DMS153 treated with DMSO at 0.1 percent for 48 hours (cell line): ENCODE measurements at regions not wholly inside any gene's neighbourhood (a gene's known extent, or its start where the extent isn't known, plus 50 kb on each side); places are given as distances from the start of the nearest gene placed in this dataset.

Experiments used
- DNase-seq: peaks from one replicate; lab custom pipeline; 2025; ENCODE audit not compliant: unreplicated experiment; lab: John Stamatoyannopoulos, UW

DNA sequence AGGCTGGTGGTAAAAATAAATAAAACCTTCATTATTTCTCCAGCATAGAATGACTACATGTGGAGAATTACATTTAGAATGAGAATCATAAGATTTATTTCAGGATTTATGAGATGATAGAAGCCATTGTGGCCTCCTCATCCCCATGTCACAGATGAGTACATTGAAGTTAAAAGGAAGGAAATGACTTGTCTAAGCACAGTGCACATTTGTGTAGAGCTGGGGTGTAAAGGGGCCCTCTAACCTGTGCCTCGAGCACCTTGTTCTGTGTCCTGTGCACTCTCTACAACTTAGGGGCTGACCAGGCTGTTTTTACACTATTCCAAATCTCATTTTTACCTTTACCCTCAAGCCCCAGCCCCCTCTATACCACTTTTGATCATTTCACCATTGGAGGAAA is 179.4 kb downstream of the RHOU start:
- no peak for DNase-seq

DNA sequence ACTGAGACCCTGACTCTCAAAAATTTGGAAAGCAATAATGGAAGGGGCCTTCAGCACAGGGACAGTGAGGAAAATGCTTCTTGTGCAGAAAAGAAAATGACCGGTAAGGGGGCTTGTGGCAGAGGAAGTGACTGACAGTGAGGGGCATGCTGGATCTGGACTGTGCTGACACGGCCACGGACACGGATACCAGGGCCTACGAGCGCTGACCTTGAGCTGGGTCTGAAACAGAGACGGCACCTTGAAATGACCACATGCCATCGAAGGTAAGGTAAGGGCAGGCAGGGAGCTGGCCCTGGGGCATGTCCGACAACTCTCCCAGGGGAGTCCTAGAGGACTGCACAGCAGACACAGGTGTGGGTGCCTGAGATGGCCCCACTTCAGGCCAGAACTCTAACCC is 182.1 kb downstream of the RHOU start:
- no peak for DNase-seq

DNA sequence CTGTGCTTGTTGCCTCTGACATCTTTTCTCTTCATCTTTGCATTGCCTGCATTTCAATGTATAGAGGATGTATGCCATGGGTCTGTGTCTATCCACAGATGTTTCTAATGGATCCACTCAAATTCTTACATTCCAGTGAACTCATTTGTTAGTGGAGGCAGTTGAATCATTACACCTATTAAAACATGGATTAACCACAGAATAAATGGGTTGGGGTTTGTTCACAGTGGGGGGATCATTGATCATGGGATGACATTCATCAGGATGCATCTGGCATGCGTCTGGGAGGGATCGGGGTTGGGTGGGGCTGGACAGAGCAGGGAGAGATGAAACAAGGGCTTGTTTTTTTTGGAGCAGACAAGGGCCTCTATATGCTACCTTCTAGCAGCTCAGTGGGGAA is 182.5 kb downstream of the RHOU start:
- DNase-seq: no peak

- no peak for DNase-seq
Measured at GRCh38 chr1:228918335-228918734, 183.1 kb downstream of the RHOU start.

- DNase-seq: no peak
Measured at GRCh38 chr1:228919914-228920313, 184.6 kb downstream of the RHOU start.

GRCh38 chr1:228920831-228921230 is 185.6 kb downstream of the RHOU start:
- DNase-seq: no peak

- DNase-seq: no peak
Measured at GRCh38 chr1:228921481-228921880, 186.2 kb downstream of the RHOU start.

DNA sequence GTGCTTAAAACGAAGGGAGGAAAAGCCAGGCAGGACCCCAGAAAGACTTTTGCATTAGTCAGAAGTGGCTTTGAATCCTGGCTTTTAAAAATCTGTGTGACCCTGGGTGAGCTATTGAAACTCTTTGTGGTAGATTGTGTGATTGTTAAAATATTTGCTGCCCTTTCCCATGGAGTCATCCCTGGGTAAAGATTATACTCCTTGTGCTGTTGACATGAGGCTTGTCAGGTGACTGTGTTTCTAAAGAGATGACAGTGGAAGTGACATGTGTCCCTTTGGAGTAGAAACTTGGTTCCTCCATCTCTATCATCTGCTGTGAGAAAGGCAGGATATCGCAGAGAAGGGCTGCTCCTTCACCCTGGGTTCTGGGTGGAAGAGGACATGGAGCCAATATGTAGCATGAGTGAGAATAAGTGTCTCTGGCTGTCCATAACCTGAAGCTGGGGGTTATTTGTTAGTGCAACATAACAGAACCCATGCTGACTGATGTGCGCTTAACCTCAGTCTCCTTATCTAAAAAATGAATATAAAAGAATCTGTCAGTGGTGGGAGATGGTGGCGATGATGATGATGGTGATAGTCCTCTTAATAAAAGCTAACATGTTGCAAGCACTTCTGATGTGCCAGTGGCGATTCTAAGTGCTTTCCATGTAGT is 187.6 kb downstream of the RHOU start:
- DNase-seq: no peak

GRCh38 chr1:228923973-228924686 is 188.9 kb downstream of the RHOU start:
- no peak for DNase-seq

- no peak for DNase-seq
Measured at GRCh38 chr1:228925691-228926090, 190.4 kb downstream of the RHOU start.

DNA sequence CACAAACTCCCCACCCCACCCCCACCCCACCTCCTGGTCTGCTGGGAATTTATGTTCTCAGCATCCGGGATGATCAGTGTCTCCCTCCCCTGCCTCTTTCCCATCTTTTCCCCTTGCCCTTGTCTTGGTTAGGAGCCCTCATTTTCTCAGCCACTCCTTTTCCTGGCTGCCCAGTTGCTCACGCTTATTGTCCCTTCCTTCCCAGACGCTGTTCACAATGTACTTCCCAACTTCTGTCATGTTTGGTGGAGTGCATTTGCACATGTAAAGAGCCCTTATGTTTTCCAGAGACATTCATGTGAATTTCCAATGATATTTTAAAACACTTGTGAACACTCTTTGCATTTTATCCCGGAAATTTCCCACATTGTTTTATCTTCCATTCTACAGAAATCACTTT is 192.1 kb downstream of the RHOU start:
- no peak for DNase-seq

- DNase-seq: no peak
Measured at GRCh38 chr1:228927946-228928898, 192.9 kb downstream of the RHOU start.

DNA sequence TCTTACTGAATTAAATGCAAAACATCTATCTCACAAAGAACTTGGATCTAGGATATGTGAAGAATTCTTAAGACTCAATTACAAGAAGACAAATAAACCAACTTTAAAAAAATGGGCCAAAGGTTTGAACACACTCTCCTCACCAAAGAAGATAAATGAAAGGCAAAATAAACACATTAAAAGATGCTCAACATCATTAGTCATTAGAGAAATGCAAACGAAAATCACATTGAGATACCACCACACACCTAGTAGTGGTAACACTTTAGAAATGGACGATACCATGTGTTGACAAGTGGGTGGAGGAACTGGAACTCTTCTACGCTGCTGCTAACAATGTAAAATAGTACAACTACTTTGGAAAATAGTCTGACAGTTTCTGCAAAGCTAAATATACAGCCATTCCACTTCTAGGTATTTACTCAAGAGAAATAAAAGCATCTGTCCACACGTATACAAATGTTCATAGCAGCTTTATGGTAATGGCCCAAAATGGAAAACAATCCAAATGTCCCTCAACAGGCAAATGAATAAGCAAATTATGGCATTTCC is 194.3 kb downstream of the RHOU start:
- no peak for DNase-seq

DNA sequence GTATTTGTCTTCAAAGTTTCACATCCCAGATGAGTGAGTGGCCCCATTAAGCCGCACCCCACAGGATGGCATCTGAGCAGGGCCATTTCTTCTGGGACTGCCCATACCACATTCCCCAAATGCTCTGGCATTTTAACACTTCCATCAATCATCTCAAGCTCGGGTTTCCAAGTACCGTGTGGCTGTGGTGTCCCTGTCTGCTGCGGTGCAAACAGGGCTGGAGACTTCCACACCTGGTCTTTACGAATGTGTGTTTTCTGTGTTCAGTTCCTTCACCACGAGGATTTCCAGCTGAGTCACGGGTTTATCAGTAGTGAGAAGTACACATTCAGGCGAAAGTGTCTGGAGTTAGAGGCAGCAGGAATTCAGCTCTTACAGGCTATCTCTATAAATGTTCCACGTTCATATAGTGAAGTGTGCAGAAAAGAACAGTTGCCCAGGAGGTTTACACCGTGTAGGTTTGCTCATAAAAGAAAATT is 195.2 kb downstream of the RHOU start:
- DNase-seq: no peak

- DNase-seq: no peak
Measured at GRCh38 chr1:228933753-228934152, 198.5 kb downstream of the RHOU start.

DNA sequence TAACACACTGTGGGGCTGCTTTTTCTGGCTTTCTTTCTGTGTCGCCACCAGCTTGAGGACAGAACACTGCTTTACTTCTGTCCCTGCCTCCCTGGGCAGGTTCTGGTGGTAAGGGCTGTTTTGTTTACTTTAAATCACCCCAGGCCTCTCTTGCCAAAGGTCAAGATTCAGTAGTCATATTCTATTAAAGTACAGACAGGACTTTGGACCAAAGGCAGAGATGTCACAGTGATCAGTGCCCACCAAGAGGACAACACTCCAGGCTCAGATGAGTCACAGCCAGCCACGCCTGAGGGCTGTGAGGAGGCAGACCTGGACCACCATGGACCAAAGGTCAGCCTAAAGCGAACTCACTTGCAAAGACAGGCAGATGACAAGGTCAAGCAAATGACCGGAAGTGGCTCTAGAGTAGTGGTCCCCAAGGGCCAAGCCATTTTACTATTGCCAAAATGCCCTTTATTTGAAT is 200.0 kb downstream of the RHOU start:
- DNase-seq: no peak

GRCh38 chr1:228935855-228936727 is 200.8 kb downstream of the RHOU start:
- no peak for DNase-seq

DNA sequence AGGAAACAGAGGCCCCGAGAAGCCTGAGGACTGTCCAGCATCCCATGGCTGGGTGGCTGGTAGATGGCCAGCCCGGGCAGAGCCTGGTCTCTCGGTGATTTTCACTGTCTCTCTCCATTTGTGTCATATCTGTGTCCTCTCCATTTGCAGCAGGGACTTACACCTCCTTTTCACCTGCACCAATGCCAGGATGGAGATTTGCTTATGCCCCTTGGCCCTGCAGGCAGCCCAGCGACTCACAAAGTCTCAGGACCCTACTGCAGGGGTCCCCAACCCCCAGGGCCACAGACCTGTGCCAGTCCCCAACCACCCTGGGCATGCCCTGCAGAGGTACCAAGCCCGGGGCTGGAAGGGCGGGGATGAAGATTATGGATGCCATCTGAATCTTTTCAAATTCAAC is 201.6 kb downstream of the RHOU start:
- DNase-seq: no peak

DNA sequence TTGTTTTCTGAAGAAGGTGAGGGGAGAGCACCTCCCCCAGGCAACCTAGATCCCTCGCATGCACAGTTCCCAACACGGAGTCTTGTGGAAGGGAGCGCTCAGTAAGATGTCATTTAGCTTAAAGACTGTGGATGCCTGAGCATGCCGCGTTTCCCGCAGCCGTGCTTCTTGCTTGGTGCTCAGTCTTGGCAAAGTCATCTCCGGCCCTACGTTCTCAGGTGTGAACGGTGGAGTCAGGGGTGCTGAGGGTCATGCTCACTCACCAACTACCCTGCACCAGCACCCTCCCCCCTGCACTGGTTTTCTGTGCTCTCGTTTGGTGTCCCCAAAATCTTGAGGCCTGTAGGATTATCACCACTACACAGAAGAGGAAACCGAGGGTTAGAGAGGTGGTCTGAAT is 202.1 kb downstream of the RHOU start:
- no peak for DNase-seq

DNA sequence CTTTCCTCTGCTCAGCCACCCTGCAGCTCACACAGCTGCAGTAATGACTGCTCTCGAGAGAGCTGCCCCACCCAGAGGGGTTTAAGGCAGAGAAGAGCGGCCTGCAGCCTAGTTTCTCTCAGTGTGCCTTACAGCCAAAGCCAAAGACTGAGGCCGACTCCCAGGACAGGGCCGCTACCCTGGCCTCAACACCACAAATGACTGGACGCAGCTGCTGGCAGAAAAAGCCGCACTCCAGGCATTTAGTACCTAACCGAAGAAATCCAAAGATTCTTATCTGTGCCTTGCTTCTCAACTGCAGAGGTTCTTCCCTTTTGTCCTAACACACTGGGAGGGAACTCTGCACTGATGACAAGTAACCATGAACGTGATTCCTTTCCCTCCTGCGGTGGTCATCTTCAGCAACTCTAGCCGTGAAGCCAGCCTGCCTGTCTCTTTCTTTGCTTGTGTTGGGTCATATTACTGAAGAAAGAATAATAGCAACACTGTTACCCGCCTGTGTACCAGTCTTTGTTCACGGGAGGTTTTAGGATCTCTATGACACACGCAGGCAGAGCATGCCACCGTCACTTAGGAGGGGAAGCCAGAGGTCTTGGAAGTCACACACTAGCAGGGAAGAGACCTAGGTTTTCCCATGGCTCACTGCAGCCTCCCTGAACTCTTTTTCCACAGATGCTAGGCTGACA is 202.7 kb downstream of the RHOU start:
- DNase-seq: peak; percentile 56
